CD4-positive, CD25-positive, alpha-beta regulatory T cell (primary cell): ENCODE measurements at regions not wholly inside any gene's neighbourhood (a gene's known extent, or its start where the extent isn't known, plus 50 kb on each side); places are given as distances from the start of the nearest gene placed in this dataset.
"Not testable (repeated sequence)": the region's sequence is repeated elsewhere in the genome, so short reads cannot be mapped to it uniquely, and the experiment has no call there.

Experiments used
- ATAC-seq, 2 donors: fragments of 150-1000 bp; cut with Tn5 transposase; one replicate each; pipeline ENCODE4 v1.10.0; 2021; ENCODE audit warnings: low read depth in 2 of 2, moderate number of reproducible peaks in 2 of 2, moderate library complexity in 1 of 2
- DNase-seq, 3 donors: peaks; one replicate each; pipeline versions ENCODE4 v3.0.0 to v3.0.0-alpha.2; 2012 to 2022; ENCODE audit warnings: mixed read lengths in 1 of 3
- H3K27ac ChIP-seq: one replicate; pipeline ENCODE4 v1.7.0; 2013; ENCODE audit warnings: mild to moderate bottlenecking, low read length; ENCODE audit not compliant: insufficient read depth, poor library complexity, severe bottlenecking
- H3K27me3 ChIP-seq: one replicate; pipeline ENCODE4 v1.7.0; 2013; ENCODE audit warnings: low read length; ENCODE audit not compliant: control insufficient read depth, insufficient read depth
- H3K36me3 ChIP-seq: one replicate; pipeline ENCODE4 v1.7.0; 2013; ENCODE audit warnings: mild to moderate bottlenecking, low read length, moderate library complexity; ENCODE audit not compliant: control insufficient read depth, insufficient read depth
- H3K4me1 ChIP-seq: 2 replicates; pipeline ENCODE4 v1.7.0; 2013; ENCODE audit warnings: mild to moderate bottlenecking, low read length; ENCODE audit not compliant: insufficient read depth, control insufficient read depth, poor library complexity, severe bottlenecking
- H3K4me3 ChIP-seq: one replicate; pipeline ENCODE4 v1.7.0; 2013; ENCODE audit warnings: low read depth, mild to moderate bottlenecking, low read length, moderate library complexity
- H3K9me3 ChIP-seq, 2 experiments: 1 replicate in 1 of 2; 2 replicates in 1 of 2; pipeline ENCODE4 v1.7.0; 2013; ENCODE audit warnings: low read length in 2 of 2, mild to moderate bottlenecking in 1 of 2, moderate library complexity in 1 of 2; ENCODE audit not compliant: control insufficient read depth in 2 of 2
- H3K27ac Mint-ChIP-seq, 3 donors: one replicate each; pipeline ENCODE4 v1.8.0; 2020 to 2022; ENCODE audit warnings: mild to moderate bottlenecking in 3 of 3, mixed read lengths in 3 of 3, moderate library complexity in 2 of 3
- H3K27me3 Mint-ChIP-seq: one replicate; pipeline ENCODE4 v1.8.0; 2022; ENCODE audit warnings: mild to moderate bottlenecking, mixed read lengths
- H3K36me3 Mint-ChIP-seq: one replicate; pipeline ENCODE4 v1.8.0; 2020; ENCODE audit warnings: mixed read lengths
- H3K4me1 Mint-ChIP-seq, 4 donors: one replicate each; pipeline ENCODE4 v1.8.0; 2020 to 2022; ENCODE audit warnings: mixed read lengths in 4 of 4, mild to moderate bottlenecking in 1 of 4
- H3K4me3 Mint-ChIP-seq, 4 donors: one replicate each; pipeline ENCODE4 v1.8.0; 2020 to 2022; ENCODE audit warnings: mild to moderate bottlenecking in 4 of 4, mixed read lengths in 4 of 4, moderate library complexity in 3 of 4
- H3K9me3 Mint-ChIP-seq, 7 donors: one replicate each; pipeline ENCODE4 v1.8.0; 2020 to 2022; ENCODE audit warnings: mixed read lengths in 7 of 7, mild to moderate bottlenecking in 3 of 7, moderate library complexity in 2 of 7

GRCh38 chr2:239649309-239649708 lies 248.5 kb upstream of the HDAC4 start:
- Histone ChIP-seq H3K36me3 (no peaks in the 10 kb centered on the region), H3K4me3 (no peak overlapping the region), H3K27ac (no peak overlapping the region), H3K27me3 (peaks cover 3% of the 10 kb centered on the region), H3K9me3 (peaks cover 0 to 7% of the 10 kb centered on the region in 2 experiments), H3K4me1 (no peaks in the 10 kb centered on the region)
- H3K9me3 Mint-ChIP-seq: peaks cover 0 to 6% (median 3%) of the 10 kb centered on the region in 7 donors
- no peaks in the 10 kb centered on the region for H3K36me3 Mint-ChIP-seq
- peaks cover 0 to 10% (median 0%) of the 10 kb centered on the region in 4 donors for H3K4me1 Mint-ChIP-seq
- no peak overlapping the region for H3K4me3 Mint-ChIP-seq
- H3K27me3 Mint-ChIP-seq: peaks cover 22% of the 10 kb centered on the region
- no peak overlapping the region for H3K27ac Mint-ChIP-seq
- DNase-seq (no peak), ATAC-seq (no peak)

GRCh38 chr2:239648607-239649006 lies 247.8 kb upstream of the HDAC4 start:
- Histone ChIP-seq H3K27ac (no peak overlapping the region), H3K9me3 (peaks cover 0 to 7% of the 10 kb centered on the region in 2 experiments), H3K4me1 (no peaks in the 10 kb centered on the region), H3K27me3 (peaks cover 3% of the 10 kb centered on the region), H3K4me3 (no peak overlapping the region), H3K36me3 (no peaks in the 10 kb centered on the region)
- no peaks in the 10 kb centered on the region for H3K36me3 Mint-ChIP-seq
- H3K27me3 Mint-ChIP-seq: peaks cover 22% of the 10 kb centered on the region
- ATAC-seq (no peak), DNase-seq (no peak)
- H3K9me3 Mint-ChIP-seq: peaks cover 0 to 6% (median 3%) of the 10 kb centered on the region in 7 donors
- no peak overlapping the region for H3K4me3 Mint-ChIP-seq
- no peak overlapping the region for H3K27ac Mint-ChIP-seq
- H3K4me1 Mint-ChIP-seq: peaks cover 0 to 10% (median 0%) of the 10 kb centered on the region in 4 donors

- Histone ChIP-seq H3K27me3 (peaks cover 3% of the 10 kb centered on the region), H3K4me1 (no peaks in the 10 kb centered on the region), H3K36me3 (no peaks in the 10 kb centered on the region), H3K4me3 (no peak overlapping the region), H3K27ac (no peak overlapping the region), H3K9me3 (peaks cover 0 to 7% of the 10 kb centered on the region in 2 experiments)
- ATAC-seq (no peak), DNase-seq (no peak)
- H3K27ac Mint-ChIP-seq: no peak overlapping the region
- H3K27me3 Mint-ChIP-seq: peaks cover 22% of the 10 kb centered on the region
- peaks cover 0 to 10% (median 0%) of the 10 kb centered on the region in 4 donors for H3K4me1 Mint-ChIP-seq
- H3K36me3 Mint-ChIP-seq: no peaks in the 10 kb centered on the region
- peaks cover 0 to 6% (median 3%) of the 10 kb centered on the region in 7 donors for H3K9me3 Mint-ChIP-seq
- no peak overlapping the region for H3K4me3 Mint-ChIP-seq
Observed at GRCh38 chr2:239647052-239647819, 246.4 kb upstream of the HDAC4 start.

GRCh38 chr2:239646184-239646583 lies 245.4 kb upstream of the HDAC4 start:
- Histone ChIP-seq H3K9me3 (peaks cover 0 to 7% of the 10 kb centered on the region in 2 experiments), H3K36me3 (no peaks in the 10 kb centered on the region), H3K27me3 (peaks cover 3% of the 10 kb centered on the region), H3K4me3 (no peak overlapping the region), H3K4me1 (no peaks in the 10 kb centered on the region), H3K27ac (no peak overlapping the region)
- peaks cover 0 to 6% (median 0%) of the 10 kb centered on the region in 4 donors for H3K4me1 Mint-ChIP-seq
- DNase-seq (no peak), ATAC-seq (no peak)
- peak overlapping the region in 1 of 4 donors; percentile 12 for H3K4me3 Mint-ChIP-seq
- H3K36me3 Mint-ChIP-seq: no peaks in the 10 kb centered on the region
- H3K27me3 Mint-ChIP-seq: peaks cover 20% of the 10 kb centered on the region
- no peak overlapping the region for H3K27ac Mint-ChIP-seq
- H3K9me3 Mint-ChIP-seq: peaks cover 0 to 6% (median 3%) of the 10 kb centered on the region in 7 donors

DNA sequence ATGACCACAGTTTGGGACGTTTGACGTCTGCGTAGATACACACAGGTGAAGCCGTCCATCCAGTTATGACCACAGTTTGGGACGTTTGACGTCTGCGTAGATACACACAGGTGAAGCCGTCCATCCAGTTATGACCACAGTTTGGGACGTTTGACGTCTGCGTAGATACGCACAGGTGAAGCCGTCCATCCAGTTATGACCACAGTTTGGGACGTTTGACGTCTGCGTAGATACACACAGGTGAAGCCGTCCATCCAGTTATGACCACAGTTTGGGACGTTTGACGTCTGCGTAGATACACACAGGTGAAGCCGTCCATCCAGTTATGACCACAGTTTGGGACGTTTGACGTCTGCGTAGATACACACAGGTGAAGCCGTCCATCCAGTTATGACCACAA lies 243.8 kb upstream of the HDAC4 start:
- H3K27me3 ChIP-seq, DNase-seq, H3K27ac Mint-ChIP-seq, H3K36me3 ChIP-seq, ATAC-seq, H3K36me3 Mint-ChIP-seq, H3K9me3 ChIP-seq, H3K4me1 Mint-ChIP-seq, H3K4me3 Mint-ChIP-seq, H3K4me3 ChIP-seq, H3K9me3 Mint-ChIP-seq, H3K4me1 ChIP-seq, H3K27ac ChIP-seq: not testable (repeated sequence)
- peaks cover 11% of the 10 kb centered on the region for H3K27me3 Mint-ChIP-seq

GRCh38 chr2:239644011-239644410 lies 243.2 kb upstream of the HDAC4 start:
- H3K27ac Mint-ChIP-seq: no peak overlapping the region
- ATAC-seq: peak in 1 of 2 donors; percentile 31
- peaks cover 0 to 5% (median 0%) of the 10 kb centered on the region in 4 donors for H3K4me1 Mint-ChIP-seq
- DNase-seq: peak in 2 of 3 donors; percentile 30 to 44
- Histone ChIP-seq H3K9me3 (peaks cover 0 to 3% of the 10 kb centered on the region in 2 experiments), H3K27ac (no peak overlapping the region), H3K36me3 (no peaks in the 10 kb centered on the region), H3K4me1 (no peaks in the 10 kb centered on the region), H3K27me3 (no peaks in the 10 kb centered on the region), H3K4me3 (no peak overlapping the region)
- H3K27me3 Mint-ChIP-seq: peaks cover 5% of the 10 kb centered on the region
- H3K36me3 Mint-ChIP-seq: no peaks in the 10 kb centered on the region
- H3K4me3 Mint-ChIP-seq: no peak overlapping the region
- H3K9me3 Mint-ChIP-seq: peaks cover 0 to 4% (median under 1%) of the 10 kb centered on the region in 7 donors

GRCh38 chr2:239642406-239643004 lies 241.7 kb upstream of the HDAC4 start:
- H3K27ac ChIP-seq: no peak overlapping the region
- no peak for ATAC-seq
- no peak overlapping the region for H3K4me3 Mint-ChIP-seq
- H3K9me3 ChIP-seq: no peaks in the 10 kb centered on the region
- no peaks in the 10 kb centered on the region for H3K27me3 ChIP-seq
- no peak overlapping the region for H3K27ac Mint-ChIP-seq
- no peaks in the 10 kb centered on the region for H3K27me3 Mint-ChIP-seq
- H3K4me3 ChIP-seq: no peak overlapping the region
- H3K4me1 Mint-ChIP-seq: peaks cover 0 to 5% (median 0%) of the 10 kb centered on the region in 4 donors
- no peaks in the 10 kb centered on the region for H3K4me1 ChIP-seq
- no peaks in the 10 kb centered on the region for H3K36me3 Mint-ChIP-seq
- no peak for DNase-seq
- peaks cover 0 to 4% (median 0%) of the 10 kb centered on the region in 7 donors for H3K9me3 Mint-ChIP-seq
- H3K36me3 ChIP-seq: no peaks in the 10 kb centered on the region
